ENCODE measurements at regions not wholly inside any gene's neighbourhood (a gene's known extent, or its start where the extent isn't known, plus 50 kb on each side); places are given as distances from the start of the nearest gene placed in this dataset.

DNA sequence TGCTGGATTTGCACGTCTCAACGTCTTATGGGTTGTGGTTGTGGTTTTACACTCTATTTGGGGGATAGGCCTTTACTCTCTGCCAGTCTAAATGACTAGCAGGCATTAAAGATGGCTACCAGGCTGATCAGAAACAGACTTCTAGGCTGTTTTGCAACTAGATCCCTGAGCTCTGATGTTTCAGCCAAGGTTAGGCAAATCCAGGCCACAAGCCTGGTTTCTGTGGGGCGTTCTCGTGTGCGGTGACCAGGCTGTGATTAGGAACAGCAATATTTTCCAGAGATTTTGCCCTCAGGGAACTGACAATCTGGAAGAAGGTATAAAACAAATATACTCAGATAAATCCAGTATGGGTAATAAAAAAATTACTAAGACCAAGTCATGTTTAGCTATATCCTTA lies 502.4 kb downstream of the INSC start:
- Histone ChIP-seq H3K36me3 (ENCODE audit: control insufficient read depth, insufficient read depth, low read length) (no peaks in the 10 kb centered on the region), H3K27me3 (ENCODE audit: control insufficient read depth, insufficient read depth, low read length) (no peaks in the 10 kb centered on the region), H3K4me3 (ENCODE audit: low read length) (no peak overlapping the region), H3K4me1 (ENCODE audit: control insufficient read depth, insufficient read depth, low read length) (no peaks in the 10 kb centered on the region), H3K27ac (ENCODE audit: low read length) (no peak overlapping the region), H3K9me3 (ENCODE audit: control insufficient read depth, insufficient read depth, low read length) (no peaks in the 10 kb centered on the region)
- TF ChIP-seq, protein P1, sequence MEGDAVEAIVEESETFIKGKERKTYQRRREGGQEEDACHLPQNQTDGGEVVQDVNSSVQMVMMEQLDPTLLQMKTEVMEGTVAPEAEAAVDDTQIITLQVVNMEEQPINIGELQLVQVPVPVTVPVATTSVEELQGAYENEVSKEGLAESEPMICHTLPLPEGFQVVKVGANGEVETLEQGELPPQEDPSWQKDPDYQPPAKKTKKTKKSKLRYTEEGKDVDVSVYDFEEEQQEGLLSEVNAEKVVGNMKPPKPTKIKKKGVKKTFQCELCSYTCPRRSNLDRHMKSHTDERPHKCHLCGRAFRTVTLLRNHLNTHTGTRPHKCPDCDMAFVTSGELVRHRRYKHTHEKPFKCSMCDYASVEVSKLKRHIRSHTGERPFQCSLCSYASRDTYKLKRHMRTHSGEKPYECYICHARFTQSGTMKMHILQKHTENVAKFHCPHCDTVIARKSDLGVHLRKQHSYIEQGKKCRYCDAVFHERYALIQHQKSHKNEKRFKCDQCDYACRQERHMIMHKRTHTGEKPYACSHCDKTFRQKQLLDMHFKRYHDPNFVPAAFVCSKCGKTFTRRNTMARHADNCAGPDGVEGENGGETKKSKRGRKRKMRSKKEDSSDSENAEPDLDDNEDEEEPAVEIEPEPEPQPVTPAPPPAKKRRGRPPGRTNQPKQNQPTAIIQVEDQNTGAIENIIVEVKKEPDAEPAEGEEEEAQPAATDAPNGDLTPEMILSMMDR (IDR thresholded peaks at IDR 0.05) = no peak
- Mint-ChIP-seq H3K36me3 (no peaks in the 10 kb centered on the region), H3K27me3 (ENCODE audit: low read depth in 2 of 2) (no peaks in the 10 kb centered on the region), H3K9me3 (no peaks in the 10 kb centered on the region), H3K4me1 (no peaks in the 10 kb centered on the region), H3K27ac (no peak overlapping the region), H3K4me3 (no peak overlapping the region)
- WGBS (ENCODE audit: insufficient coverage) = 93% methylated on average over 5 of the region's 5 CpGs
- no peak for ATAC-seq
- DNase-seq = no peak
- intact Hi-C loops (cut with micrococcal nuclease) = no loop called here

DNA sequence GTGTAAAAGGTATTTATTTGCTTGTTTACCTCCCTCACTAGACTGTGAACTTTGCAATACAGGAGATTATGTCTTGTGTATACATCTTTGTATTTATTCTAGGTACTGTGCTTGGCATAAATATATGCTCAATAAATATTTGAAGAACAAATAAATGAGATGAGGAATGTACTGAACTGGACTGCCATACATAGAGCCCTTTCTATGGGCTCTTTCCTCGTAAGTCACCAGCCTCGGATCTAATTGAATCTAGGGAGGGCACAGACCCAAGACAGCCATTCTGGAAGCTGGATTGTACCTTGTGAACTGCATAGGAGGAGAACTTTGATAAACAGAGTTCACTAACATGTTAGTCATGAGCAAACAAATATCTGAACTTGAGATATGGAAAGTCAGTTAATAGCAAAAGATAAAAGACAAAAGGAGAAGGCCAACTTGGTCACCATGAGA lies 503.9 kb downstream of the INSC start:
- no peaks in the 10 kb centered on the region for H3K9me3 Mint-ChIP-seq
- no peaks in the 10 kb centered on the region for H3K4me1 Mint-ChIP-seq
- H3K27me3 Mint-ChIP-seq (ENCODE audit: low read depth in 2 of 2) = no peaks in the 10 kb centered on the region
- WGBS (ENCODE audit: insufficient coverage) = 71% methylated on average over 2 of the region's 2 CpGs
- H3K27ac Mint-ChIP-seq = no peak overlapping the region
- DNase-seq = no peak
- TF ChIP-seq, protein P1 (IDR thresholded peaks at IDR 0.05) = no peak
- H3K27me3 ChIP-seq (ENCODE audit: control insufficient read depth, insufficient read depth, low read length) = no peaks in the 10 kb centered on the region
- H3K27ac ChIP-seq (ENCODE audit: low read length) = no peak overlapping the region
- H3K36me3 Mint-ChIP-seq = no peaks in the 10 kb centered on the region
- H3K36me3 ChIP-seq (ENCODE audit: control insufficient read depth, insufficient read depth, low read length) = no peaks in the 10 kb centered on the region
- H3K4me3 Mint-ChIP-seq = no peak overlapping the region
- intact Hi-C loops (cut with micrococcal nuclease) = no loop called here
- H3K4me1 ChIP-seq (ENCODE audit: control insufficient read depth, insufficient read depth, low read length) = no peaks in the 10 kb centered on the region
- no peaks in the 10 kb centered on the region for H3K9me3 ChIP-seq (ENCODE audit: control insufficient read depth, insufficient read depth, low read length)
- no peak for ATAC-seq
- H3K4me3 ChIP-seq (ENCODE audit: low read length) = no peak overlapping the region

DNA sequence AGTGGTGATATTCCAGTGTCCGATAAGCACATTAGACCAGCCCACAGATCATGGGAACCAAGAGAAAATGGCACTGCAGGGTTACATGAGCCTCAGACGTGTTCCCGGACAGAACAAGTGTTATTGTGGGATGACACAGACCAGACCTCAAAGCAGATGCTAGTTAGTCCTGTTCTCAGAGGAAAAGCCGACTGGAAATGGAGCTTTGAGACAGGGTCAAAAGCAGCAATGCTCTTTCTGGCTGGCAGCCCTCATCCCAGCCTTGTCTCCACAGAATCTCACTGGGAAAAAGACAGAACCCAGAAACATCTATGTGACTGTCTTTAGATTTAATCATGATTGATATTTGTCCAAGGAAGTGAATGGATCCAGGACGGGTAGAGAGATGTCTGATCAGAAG lies 506.8 kb downstream of the INSC start:
- ATAC-seq = no peak
- Mint-ChIP-seq H3K27ac (no peak overlapping the region), H3K27me3 (ENCODE audit: low read depth in 2 of 2) (peaks cover 0 to 10% of the 10 kb centered on the region in 2 donors), H3K36me3 (no peaks in the 10 kb centered on the region), H3K4me1 (no peaks in the 10 kb centered on the region), H3K4me3 (no peak overlapping the region), H3K9me3 (peaks cover 0 to 2% of the 10 kb centered on the region in 2 donors)
- intact Hi-C loops (cut with micrococcal nuclease) = no loop called here
- TF ChIP-seq, protein P1 (IDR thresholded peaks at IDR 0.05) = no peak
- H3K4me1 ChIP-seq (ENCODE audit: control insufficient read depth, insufficient read depth, low read length) = no peaks in the 10 kb centered on the region
- H3K4me3 ChIP-seq (ENCODE audit: low read length) = no peak overlapping the region
- no peaks in the 10 kb centered on the region for H3K9me3 ChIP-seq (ENCODE audit: control insufficient read depth, insufficient read depth, low read length)
- no peaks in the 10 kb centered on the region for H3K36me3 ChIP-seq (ENCODE audit: control insufficient read depth, insufficient read depth, low read length)
- WGBS (ENCODE audit: insufficient coverage) = 87% methylated on average over 5 of the region's 5 CpGs
- H3K27ac ChIP-seq (ENCODE audit: low read length) = no peak overlapping the region
- H3K27me3 ChIP-seq (ENCODE audit: control insufficient read depth, insufficient read depth, low read length) = no peaks in the 10 kb centered on the region
- DNase-seq = no peak

DNA sequence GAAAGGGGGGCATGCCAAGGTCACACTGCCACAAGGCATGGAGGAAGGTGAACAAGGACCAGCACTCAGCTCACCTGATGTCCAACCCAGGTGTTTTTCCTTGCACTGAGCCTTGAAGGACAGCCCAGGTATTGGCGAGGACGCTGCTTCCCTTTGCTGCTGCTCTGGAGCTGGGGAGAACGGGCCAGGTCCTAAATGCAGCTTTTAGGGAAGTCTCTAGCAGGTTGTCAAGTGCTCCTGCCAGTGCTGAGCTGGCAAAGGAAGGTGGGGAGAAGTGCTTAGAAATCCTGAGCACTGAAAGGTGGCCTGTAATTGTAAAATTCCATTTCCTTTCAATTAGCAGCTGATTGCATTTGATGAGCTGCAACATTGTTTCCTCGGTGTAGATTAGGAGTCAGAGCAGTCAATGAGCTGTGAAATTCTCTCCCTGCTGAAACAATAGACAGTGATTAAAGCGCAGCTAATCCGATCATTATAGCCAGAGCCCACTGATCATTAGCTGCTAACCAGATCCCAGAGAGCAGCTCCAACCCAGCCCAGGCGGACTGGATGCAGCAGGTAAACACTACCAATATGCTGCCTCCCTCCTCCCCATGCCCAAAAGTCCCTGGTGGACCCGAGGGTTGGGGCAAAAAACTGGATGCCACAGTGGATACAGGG lies 507.6 kb downstream of the INSC start:
- TF ChIP-seq, protein P1 (IDR thresholded peaks at IDR 0.05) = no peak
- H3K9me3 Mint-ChIP-seq = peaks cover 0 to 2% of the 10 kb centered on the region in 2 donors
- no peak for ATAC-seq
- no peak overlapping the region for H3K4me3 Mint-ChIP-seq
- DNase-seq = no peak
- Histone ChIP-seq H3K27me3 (ENCODE audit: control insufficient read depth, insufficient read depth, low read length) (no peaks in the 10 kb centered on the region), H3K4me1 (ENCODE audit: control insufficient read depth, insufficient read depth, low read length) (no peaks in the 10 kb centered on the region), H3K27ac (ENCODE audit: low read length) (no peak overlapping the region), H3K9me3 (ENCODE audit: control insufficient read depth, insufficient read depth, low read length) (no peaks in the 10 kb centered on the region), H3K4me3 (ENCODE audit: low read length) (no peak overlapping the region), H3K36me3 (ENCODE audit: control insufficient read depth, insufficient read depth, low read length) (no peaks in the 10 kb centered on the region)
- H3K27ac Mint-ChIP-seq = no peak overlapping the region
- peaks cover 0 to 10% of the 10 kb centered on the region in 2 donors for H3K27me3 Mint-ChIP-seq (ENCODE audit: low read depth in 2 of 2)
- no peaks in the 10 kb centered on the region for H3K4me1 Mint-ChIP-seq
- H3K36me3 Mint-ChIP-seq = no peaks in the 10 kb centered on the region
- WGBS (ENCODE audit: insufficient coverage) = 34% methylated on average over 8 of the region's 8 CpGs
- intact Hi-C loops (cut with micrococcal nuclease) = no loop called here

Measured in natural killer cell (primary cell).